Keratinocyte (primary cell): ENCODE measurements at regions not wholly inside any gene's neighbourhood (a gene's known extent, or its start where the extent isn't known, plus 50 kb on each side); places are given as distances from the start of the nearest gene placed in this dataset.
A peak's percentile ranks its signal among the peaks of the same experiment; 100 is the strongest.

Source experiments
- DNase-seq: peaks from one replicate; pipeline ENCODE4 v3.0.0-alpha.2; 2011; ENCODE audit warnings: low read depth, missing footprints, low spot score
- FAIRE-seq: peaks from 2 replicates; lab custom pipeline; 2011; peaks lifted over from hg19 to GRCh38; lab: Jason Lieb, UNC
- H2AFZ ChIP-seq: 2 replicates; pipeline ENCODE4 v1.6.0; 2012; ENCODE audit warnings: low read length, control low read depth, inconsistent platforms; ENCODE audit not compliant: control insufficient read depth
- H3K27ac ChIP-seq: 2 replicates; pipeline ENCODE4 v1.5.1; 2011; ENCODE audit warnings: low read length; ENCODE audit not compliant: control insufficient read depth, insufficient read depth
- H3K27me3 ChIP-seq: 3 replicates; pipeline ENCODE4 v1.6.0; 2011; ENCODE audit warnings: low read length; ENCODE audit not compliant: control insufficient read depth, insufficient read depth; ENCODE audit errors: extremely low read depth
- H3K36me3 ChIP-seq, 2 experiments: 2 replicates in 1 of 2; 3 replicates in 1 of 2; pipeline ENCODE4 v1.5.1; 2011; ENCODE audit warnings: low read length in 2 of 2, mild to moderate bottlenecking in 1 of 2; ENCODE audit not compliant: control insufficient read depth in 2 of 2, insufficient read depth in 2 of 2; ENCODE audit errors: extremely low read depth in 1 of 2
- H3K4me1 ChIP-seq: 3 replicates; pipeline ENCODE4 v1.5.1; 2011; ENCODE audit warnings: low read length; ENCODE audit not compliant: control insufficient read depth, insufficient read depth; ENCODE audit errors: extremely low read depth
- H3K4me2 ChIP-seq: 3 replicates; pipeline ENCODE4 v1.6.0; 2011; ENCODE audit warnings: low read depth, low read length; ENCODE audit not compliant: control insufficient read depth, insufficient read depth; ENCODE audit errors: extremely low read depth
- H3K4me3 ChIP-seq, 3 experiments: fragments of 200-600 bp in 1 of 3; sonication (generic) in 1 of 3; 2 replicates in 2 of 3; 3 replicates in 1 of 3; pipeline ENCODE4 v1.5.1; 2011 to 2016; ENCODE audit warnings: low read length in 3 of 3, mild to moderate bottlenecking in 3 of 3, control low read depth in 2 of 3, inconsistent platforms in 1 of 3, low read depth in 1 of 3, mixed read lengths in 1 of 3, mixed run types in 1 of 3, moderate library complexity in 1 of 3; ENCODE audit not compliant: control insufficient read depth in 2 of 3, insufficient read depth in 2 of 3; ENCODE audit errors: extremely low read depth in 1 of 3
- H3K79me2 ChIP-seq: 2 replicates; pipeline ENCODE4 v1.6.0; 2012; ENCODE audit warnings: low read length; ENCODE audit not compliant: control insufficient read depth, insufficient read depth
- H3K9ac ChIP-seq: 3 replicates; pipeline ENCODE4 v1.6.0; 2011; ENCODE audit warnings: low read length; ENCODE audit not compliant: control insufficient read depth, insufficient read depth; ENCODE audit errors: extremely low read depth
- H3K9me1 ChIP-seq: 3 replicates; pipeline ENCODE4 v1.6.0; 2011; ENCODE audit warnings: low read length; ENCODE audit not compliant: control insufficient read depth, insufficient read depth; ENCODE audit errors: extremely low read depth
- H3K9me3 ChIP-seq: 2 replicates; pipeline ENCODE4 v1.5.1; 2012; ENCODE audit warnings: low read depth, low read length; ENCODE audit not compliant: control insufficient read depth
- H4K20me1 ChIP-seq: 3 replicates; pipeline ENCODE4 v1.6.0; 2011; ENCODE audit warnings: low read length; ENCODE audit not compliant: control insufficient read depth, insufficient read depth; ENCODE audit errors: extremely low read depth
- CTCF ChIP-seq, 3 experiments: IDR thresholded peaks in 1 of 3; conservative IDR thresholded peaks in 1 of 3; optimal IDR thresholded peaks in 1 of 3; 2 replicates in 2 of 3; 3 replicates in 1 of 3; pipeline versions ENCODE3 to v1.5.1; 2011; ENCODE audit warnings: low read length in 3 of 3, mild to moderate bottlenecking in 3 of 3, moderate library complexity in 2 of 3, control low read depth in 1 of 3, inconsistent platforms in 1 of 3; ENCODE audit not compliant: insufficient read depth in 2 of 3; ENCODE audit errors: extremely low read depth in 1 of 3
- EZH2 ChIP-seq: IDR thresholded peaks from one replicate; pipeline ENCODE4 v1.6.1; 2012; ENCODE audit warnings: inconsistent platforms, mild to moderate bottlenecking, low read length, moderate library complexity
- dilution Hi-C: fragments of 300-500 bp; cut with MboI; formaldehyde crosslinking; loops from one replicate; pipeline ENCODE4 v1.7.0; 2020; ENCODE audit warnings: low sequenced_read_pairs; ENCODE audit not compliant: extremely low pct_ligation_motif_present

GRCh38 chr5:82417776-82418607 lies 139.8 kb upstream of the RPS23 start:
- H3K36me3 ChIP-seq, result no peaks in the 10 kb centered on the region
- no peak overlapping the region for H3K9ac ChIP-seq
- H3K27me3 ChIP-seq, result no peaks in the 10 kb centered on the region
- DNase-seq (no peak), FAIRE-seq (no peak)
- no peak overlapping the region for H3K4me3 ChIP-seq
- H3K4me1 ChIP-seq, result peaks cover 43% of the 10 kb centered on the region
- H3K9me3 ChIP-seq, result no peaks in the 10 kb centered on the region
- dilution Hi-C loops, result no loop called here
- peaks cover 2% of the 10 kb centered on the region for H3K9me1 ChIP-seq
- no peaks in the 10 kb centered on the region for H4K20me1 ChIP-seq
- H2AFZ ChIP-seq, result no peak overlapping the region
- TF ChIP-seq CTCF (optimal IDR thresholded peaks at IDR 0.05 in 1 of 3, IDR thresholded peaks at IDR 0.05 in 1 of 3, conservative IDR thresholded peaks at IDR 0.05 in 1 of 3; ENCODE audit: extremely low read depth in 1 of 3, insufficient read depth in 2 of 3, low read length in 3 of 3) (no peak), EZH2 (no peak)
- no peak overlapping the region for H3K27ac ChIP-seq
- H3K4me2 ChIP-seq, result no peak overlapping the region
- H3K79me2 ChIP-seq, result no peaks in the 10 kb centered on the region

- no peak for DNase-seq
- dilution Hi-C loops, result no loop called here
Observed at GRCh38 chr5:82416512-82416911, 138.4 kb upstream of the RPS23 start.

More at GRCh38 chr5:82416512-82416911, 138.4 kb upstream of the RPS23 start:
- no peaks in the 10 kb centered on the region for H3K27me3 ChIP-seq
- H2AFZ ChIP-seq, result no peak overlapping the region
- H3K79me2 ChIP-seq, result no peaks in the 10 kb centered on the region
- H3K4me2 ChIP-seq, result no peak overlapping the region
- H3K9me3 ChIP-seq, result no peaks in the 10 kb centered on the region
- no peaks in the 10 kb centered on the region for H4K20me1 ChIP-seq
- no peak overlapping the region for H3K27ac ChIP-seq
- H3K36me3 ChIP-seq, result no peaks in the 10 kb centered on the region
- H3K4me1 ChIP-seq, result peaks cover 46% of the 10 kb centered on the region
- H3K4me3 ChIP-seq, result no peak overlapping the region
- peaks cover 2% of the 10 kb centered on the region for H3K9me1 ChIP-seq
- peak; percentile 52 for FAIRE-seq
- TF ChIP-seq EZH2 (no peak), CTCF (optimal IDR thresholded peaks at IDR 0.05 in 1 of 3, IDR thresholded peaks at IDR 0.05 in 1 of 3, conservative IDR thresholded peaks at IDR 0.05 in 1 of 3; ENCODE audit: extremely low read depth in 1 of 3, insufficient read depth in 2 of 3, low read length in 3 of 3) (no peak)
- no peak overlapping the region for H3K9ac ChIP-seq
